HG02885 (cell line): ENCODE measurements at regions not wholly inside any gene's neighbourhood (a gene's known extent, or its start where the extent isn't known, plus 50 kb on each side); places are given as distances from the start of the nearest gene placed in this dataset.

Experiments
- ATAC-seq: cut with Tn5 transposase; IDR thresholded peaks from one replicate; pipeline ENCODE4 v1.9.1; 2021; ENCODE audit warnings: mild to moderate bottlenecking; ENCODE audit not compliant: unreplicated experiment, poor library complexity

DNA sequence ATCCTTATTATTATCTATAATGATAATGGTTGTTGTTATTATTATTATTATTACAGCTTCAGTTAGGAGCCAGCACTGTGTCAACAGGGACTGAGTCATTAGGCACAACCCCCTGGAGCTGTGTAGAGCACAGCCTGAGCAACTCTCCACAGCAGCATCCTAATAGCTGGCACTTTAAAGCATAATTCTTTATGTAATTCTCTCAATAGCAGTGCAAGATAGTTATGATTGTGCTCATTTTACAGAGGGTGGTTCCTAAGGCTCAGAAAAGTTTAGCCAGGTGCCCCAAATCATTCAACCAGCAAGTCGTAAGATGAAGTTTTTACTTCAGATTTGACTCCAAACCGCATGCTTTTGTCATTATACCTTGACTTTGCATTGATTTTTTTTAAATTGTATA lies 390.3 kb downstream of the ANXA1 start:
- no peak for ATAC-seq

- no peak for ATAC-seq
These were observed 392.1 kb downstream of the ANXA1 start for GRCh38 chr9:73543727-73544126.

DNA sequence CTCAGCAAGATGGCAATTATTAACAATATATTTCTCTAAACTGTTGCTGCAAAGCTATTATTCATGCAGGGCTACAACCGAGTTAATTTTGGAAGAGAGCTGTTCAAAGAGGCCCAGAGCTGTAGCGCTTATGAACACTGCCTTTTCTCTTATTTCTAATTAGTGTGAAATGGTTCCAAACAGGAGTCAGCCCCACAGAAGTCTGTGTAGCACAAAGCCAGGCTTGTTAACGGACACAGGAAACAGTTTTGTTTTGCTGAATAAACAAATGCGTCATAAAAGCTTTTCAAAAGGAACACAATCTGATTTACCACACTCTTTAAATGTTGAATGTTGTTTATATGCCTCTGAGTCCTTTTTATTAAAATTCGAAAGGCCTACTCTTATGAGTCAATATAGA lies 396.5 kb downstream of the ANXA1 start:
- no peak for ATAC-seq

- ATAC-seq, result no peak
These were observed 398.3 kb downstream of the ANXA1 start for GRCh38 chr9:73549991-73550390.

- ATAC-seq, result no peak
These were observed 401.6 kb downstream of the ANXA1 start for GRCh38 chr9:73553295-73553694.

DNA sequence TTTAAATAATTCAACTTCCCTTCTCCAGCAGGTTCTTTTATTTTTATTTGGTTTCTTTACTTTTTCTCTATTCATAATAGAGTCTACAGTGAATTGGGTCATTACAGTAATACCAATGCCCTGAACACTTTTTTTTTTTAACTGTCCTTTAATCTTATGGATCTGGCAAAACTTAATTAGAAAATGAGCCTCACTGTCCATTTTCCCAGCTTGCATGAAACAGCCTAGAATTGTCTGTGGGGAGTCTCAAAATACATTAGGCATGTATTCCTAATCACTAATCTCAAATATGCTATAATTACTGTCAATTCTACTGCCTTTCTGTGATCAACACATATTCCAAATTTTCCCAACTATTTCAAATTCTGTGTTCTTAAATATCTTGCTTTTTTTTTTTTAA lies 406.8 kb downstream of the ANXA1 start:
- no peak for ATAC-seq

DNA sequence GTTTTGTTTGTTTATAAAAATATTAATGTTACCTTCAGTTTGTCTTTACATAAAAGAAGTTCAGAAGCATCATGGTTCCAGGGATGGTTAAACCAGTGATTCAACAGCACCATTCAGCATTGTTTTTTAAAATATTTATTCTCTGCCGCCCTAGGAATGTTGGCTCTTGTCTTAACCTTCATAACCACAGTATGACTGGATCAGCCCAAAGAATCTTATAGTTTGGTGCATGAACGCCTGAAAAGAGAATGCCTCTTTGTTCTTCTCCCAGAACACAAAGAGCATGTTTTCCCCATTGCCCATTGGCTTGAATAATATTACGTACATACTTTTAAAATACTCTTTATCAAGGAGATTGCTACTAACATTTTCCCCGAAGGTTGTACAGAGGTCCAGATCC lies 413.4 kb downstream of the ANXA1 start:
- ATAC-seq, result no peak

DNA sequence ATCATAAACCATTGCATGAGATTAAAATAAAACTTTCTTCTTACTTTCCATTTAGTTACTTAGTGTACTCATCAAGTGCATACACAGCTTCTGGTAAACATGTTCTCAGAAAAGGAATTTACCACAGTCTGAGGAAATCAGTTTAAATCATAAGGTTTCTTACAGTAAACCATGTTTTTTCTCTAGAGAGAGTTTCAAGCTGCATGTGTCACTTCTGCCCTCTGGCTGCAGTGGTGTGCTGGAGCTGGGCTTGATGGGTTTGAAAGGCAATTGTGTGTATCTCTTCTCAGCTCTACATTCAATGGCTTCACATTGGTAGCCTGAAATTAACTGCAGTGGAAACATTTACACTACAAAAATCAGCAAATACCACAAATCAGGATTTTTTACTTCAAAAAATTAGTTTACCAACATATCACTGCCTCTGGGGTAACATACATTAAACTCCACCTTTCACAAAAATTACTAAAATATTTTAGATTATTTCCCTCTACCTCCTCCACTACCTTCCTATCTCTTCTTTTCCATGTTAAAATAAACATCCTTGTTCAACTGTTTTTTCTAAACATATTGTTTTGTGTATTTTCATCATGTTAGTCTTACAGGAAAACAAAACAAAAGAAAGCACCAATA lies 414.3 kb downstream of the ANXA1 start:
- ATAC-seq, result no peak

GRCh38 chr9:73566627-73567026 lies 415.0 kb downstream of the ANXA1 start:
- ATAC-seq, result no peak

DNA sequence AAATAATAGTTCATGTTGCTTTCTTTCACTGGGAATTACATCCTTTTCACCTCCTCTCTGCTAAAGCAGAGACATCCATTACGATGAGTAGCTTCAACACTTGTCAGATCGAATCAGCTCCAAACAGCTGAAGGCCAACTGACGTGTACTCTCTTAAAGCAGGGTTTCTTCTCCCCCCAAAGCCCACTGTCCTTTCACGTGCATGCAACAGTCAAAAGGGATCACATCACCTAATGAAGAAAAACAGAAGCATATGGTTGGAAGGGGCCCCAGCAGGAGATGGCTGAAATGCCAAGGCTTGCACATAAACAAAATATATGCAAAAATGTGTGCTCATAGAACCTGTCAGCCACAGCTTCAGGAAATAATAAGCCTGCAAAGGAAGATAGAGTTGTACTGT lies 421.6 kb downstream of the ANXA1 start:
- ATAC-seq, result no peak

GRCh38 chr9:73575101-73576060 lies 423.7 kb downstream of the ANXA1 start:
- no peak for ATAC-seq

- no peak for ATAC-seq
These were observed 426.2 kb downstream of the ANXA1 start for GRCh38 chr9:73577848-73578247.

- no peak for ATAC-seq
These were observed 428.2 kb downstream of the ANXA1 start for GRCh38 chr9:73579823-73580222.

DNA sequence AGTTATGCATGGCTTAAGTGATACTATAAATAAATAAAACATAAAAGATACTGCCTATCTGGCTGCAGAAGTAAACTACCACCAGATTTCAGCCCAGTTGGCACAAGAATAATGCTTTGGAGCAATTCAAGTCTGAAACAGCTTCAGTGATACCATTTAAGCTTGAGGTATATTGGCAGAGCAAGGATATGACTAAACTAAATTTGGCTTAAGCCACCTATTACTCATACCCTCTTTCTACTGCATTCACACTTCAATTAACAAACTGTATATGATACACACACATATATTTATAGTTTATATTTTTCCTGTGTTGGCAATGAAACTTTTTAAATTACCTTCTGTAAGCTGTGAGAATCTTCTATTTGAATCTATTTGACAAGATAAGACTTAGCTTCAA lies 431.9 kb downstream of the ANXA1 start:
- ATAC-seq, result no peak

GRCh38 chr9:73595036-73595545 lies 443.4 kb downstream of the ANXA1 start:
- ATAC-seq, result no peak

DNA sequence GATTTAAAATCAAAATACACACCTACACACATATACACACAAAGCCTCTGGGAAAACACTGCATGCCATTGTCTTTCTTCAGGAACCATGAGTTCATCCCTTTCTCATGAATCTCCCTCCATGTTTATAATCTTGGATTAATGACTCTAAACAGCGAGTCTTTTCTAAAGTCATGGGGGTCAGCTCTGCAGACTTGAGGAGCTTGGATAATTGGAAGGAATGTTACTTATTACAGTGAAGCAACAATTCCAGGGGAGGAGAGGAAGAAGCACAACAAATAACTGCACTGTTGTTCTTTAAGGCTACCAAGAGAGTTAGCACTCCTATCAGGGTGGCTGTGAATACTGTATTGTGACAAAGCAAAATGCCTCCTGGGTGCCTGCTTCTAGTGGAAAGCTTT lies 444.7 kb downstream of the ANXA1 start:
- ATAC-seq, result no peak

GRCh38 chr9:73597039-73597438 lies 445.4 kb downstream of the ANXA1 start:
- no peak for ATAC-seq

DNA sequence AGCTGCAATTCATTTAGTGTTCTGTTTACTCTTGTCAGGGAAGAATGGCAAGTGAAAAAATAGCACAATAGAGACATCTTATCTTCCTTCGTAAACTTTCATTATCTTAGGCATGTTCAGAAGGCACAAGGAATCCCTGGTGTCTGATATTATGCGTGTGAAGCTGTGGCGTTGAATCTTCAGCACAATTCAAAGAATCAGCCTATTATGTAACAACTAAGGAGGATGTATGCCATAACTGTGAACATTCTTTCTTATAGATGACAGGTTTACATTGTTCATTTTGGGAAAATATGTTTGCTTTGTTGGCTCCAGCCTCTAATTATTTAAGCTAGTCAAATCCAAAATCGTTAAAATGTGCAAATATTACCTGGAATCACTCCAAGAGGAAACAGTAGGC lies 446.1 kb downstream of the ANXA1 start:
- ATAC-seq, result no peak

DNA sequence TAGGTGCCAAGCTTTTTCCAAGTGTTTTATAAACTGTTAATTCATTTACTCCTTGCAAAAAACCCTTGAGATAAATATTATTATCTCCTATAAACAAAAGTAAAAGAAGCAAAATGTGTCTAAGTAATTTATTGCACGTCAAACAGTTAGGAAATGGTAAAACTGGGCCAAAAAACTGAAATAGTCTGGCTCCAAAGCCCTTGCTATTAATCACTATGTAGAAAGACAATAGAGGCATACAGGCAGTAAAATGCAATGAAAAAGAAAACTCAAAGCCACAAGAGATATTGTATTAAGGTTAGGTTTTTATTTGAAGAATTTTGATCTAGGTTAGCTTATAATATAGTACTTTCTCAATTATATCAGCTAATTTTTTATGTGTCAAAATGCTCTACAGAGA lies 457.7 kb downstream of the ANXA1 start:
- no peak for ATAC-seq

- ATAC-seq, result no peak
These were observed 459.4 kb downstream of the ANXA1 start for GRCh38 chr9:73611032-73611431.

DNA sequence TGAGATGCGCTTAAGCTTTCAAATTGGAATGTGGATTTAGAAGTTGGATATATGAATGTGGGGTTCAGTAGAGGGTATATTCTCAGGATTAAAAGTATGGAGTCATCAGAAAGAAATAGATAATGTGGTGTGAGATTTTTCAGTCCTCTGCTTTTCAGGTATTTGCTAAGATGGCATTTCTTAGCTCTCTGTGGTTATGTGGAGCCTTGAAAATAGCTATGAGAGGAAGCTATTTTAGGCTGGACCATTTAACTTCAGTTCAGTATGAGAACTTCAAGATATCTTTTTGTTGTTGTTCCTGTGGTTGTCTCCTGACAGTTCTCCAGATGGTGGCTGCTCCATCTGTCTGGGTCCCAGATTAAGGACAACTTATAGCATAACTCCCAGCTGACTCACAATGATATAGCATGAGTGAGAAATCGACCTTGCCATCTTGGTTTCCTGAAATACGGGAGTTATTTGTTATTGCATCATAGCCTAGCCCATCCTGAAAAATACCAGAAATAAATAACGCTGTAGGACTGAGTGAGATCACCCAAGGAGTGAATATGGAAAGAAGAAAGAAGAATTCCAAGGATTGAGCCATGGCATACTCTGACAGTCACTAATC lies 461.5 kb downstream of the ANXA1 start:
- no peak for ATAC-seq
